Activated naive CD4-positive, alpha-beta T cell treated with Interleukin-2 at 50 U/mL for 16 hours (primary cell): ENCODE measurements at regions not wholly inside any gene's neighbourhood (a gene's known extent, or its start where the extent isn't known, plus 50 kb on each side); places are given as distances from the start of the nearest gene placed in this dataset.
A peak's percentile ranks its signal among the peaks of the same experiment; 100 is the strongest.
"Not testable (repeated sequence)": the region's sequence is repeated elsewhere in the genome, so short reads cannot be mapped to it uniquely, and the experiment has no call there.

ENCODE experiments used
- DNase-seq: peaks from one replicate; pipeline ENCODE4 v3.0.0-alpha.2; 2020

DNA sequence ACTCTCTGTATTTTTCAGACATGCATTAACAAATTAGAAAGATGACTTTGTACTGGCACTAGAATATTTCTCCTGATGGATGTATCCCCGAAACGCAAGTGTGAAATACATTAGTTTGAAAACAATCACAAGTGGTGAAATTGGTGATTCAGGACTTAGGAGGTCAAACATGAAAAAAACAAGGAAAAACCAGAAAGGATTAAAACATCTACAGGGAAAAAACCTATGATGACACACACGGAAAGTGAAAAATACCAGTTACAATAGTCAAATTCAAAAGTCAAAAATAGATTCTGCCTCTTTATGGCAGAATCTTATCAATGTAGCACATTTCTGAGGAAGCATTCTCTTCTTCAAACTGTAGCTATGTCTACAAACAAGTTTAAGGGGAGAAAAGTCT, 129.0 kb upstream of the SGK1 start:
- no peak for DNase-seq

DNA sequence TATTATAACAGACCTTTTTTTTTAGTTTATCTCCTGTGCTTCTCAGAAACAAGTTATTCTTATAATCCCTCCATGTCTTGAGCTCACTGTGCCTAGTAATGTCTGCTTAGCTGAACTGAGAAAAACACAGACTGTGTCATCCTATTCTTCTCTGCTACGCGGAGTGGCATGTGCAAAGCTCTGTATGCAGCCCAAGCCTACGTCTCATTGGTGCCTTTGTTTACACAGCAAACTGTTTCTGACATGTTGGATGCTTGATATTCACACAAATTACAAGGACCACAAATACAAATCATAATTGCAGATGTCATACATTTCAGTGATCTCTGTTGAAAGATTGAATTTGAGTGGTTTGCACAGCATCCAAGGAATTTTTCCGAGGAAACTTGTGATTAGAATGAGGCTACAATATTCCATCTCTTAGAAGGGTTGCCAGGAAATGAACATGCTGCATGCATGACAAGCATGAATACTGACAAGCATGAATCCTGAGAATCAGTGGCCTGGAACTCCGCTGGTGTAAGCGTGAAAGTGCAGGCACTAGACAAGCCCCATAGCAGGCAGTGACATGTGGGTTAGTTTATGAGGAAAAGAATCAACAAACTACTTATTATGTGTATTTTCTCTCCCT, 128.4 kb upstream of the SGK1 start:
- no peak for DNase-seq

DNA sequence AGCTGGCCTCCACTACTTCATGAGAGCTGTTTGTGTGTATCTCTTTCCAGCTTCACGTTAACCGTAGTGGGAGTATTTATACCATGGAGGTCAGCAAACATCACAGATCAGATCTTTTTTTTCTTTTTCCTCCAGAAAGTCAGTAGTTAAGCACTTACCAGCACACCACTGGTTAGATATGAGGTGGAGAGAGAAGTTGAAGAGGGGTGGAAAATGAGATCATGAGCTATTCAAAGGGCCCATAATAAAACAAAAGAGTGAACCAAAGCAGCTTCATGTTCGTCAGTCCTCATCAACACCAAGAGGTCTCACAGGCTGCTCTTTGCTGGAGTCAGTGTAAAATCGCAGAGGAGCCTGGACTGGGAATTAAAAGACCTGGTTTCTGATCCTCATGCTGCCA, 125.1 kb upstream of the SGK1 start:
- no peak for DNase-seq

DNA sequence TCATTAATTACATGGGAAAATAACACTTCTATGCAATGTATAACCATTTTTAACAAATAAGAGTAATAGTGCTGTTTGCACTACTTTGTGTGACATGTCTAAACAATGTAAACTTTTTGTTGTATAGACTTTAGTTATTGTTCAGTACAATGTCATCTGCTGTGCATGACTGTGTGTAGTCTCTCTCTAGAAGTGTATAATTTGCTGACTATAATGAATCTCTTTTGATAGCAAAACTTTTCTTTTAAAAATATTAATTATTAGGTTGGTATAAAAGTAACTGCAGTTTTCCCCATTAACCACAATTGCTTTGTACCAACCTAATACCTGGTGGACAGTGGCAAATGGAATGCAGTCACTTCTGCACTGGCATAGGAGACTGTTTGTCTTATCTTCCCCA, 124.2 kb upstream of the SGK1 start:
- DNase-seq: no peak

DNA sequence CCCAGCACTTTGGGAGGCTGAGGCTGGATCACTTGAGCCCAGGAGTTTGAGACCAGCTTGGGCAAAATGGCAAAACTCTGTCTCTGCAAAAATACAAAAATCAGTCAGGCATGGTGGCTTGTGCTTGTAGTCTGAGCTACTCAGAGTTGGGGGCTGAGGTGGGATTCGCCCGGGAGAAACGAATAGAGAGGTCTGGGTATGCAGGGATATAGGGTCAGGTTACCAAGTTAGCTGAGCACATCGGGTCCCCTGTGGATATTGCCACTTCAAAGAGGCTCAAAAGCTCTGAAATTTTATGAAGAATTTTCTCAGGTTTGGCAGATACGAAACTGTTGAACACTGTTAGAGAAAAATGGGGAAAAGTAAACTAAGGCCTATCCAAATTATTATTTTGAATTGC, 120.9 kb upstream of the SGK1 start:
- no peak for DNase-seq

- peak; percentile 59 for DNase-seq
These were observed 119.5 kb upstream of the SGK1 start for GRCh38 chr6:134437376-134437775.

DNA sequence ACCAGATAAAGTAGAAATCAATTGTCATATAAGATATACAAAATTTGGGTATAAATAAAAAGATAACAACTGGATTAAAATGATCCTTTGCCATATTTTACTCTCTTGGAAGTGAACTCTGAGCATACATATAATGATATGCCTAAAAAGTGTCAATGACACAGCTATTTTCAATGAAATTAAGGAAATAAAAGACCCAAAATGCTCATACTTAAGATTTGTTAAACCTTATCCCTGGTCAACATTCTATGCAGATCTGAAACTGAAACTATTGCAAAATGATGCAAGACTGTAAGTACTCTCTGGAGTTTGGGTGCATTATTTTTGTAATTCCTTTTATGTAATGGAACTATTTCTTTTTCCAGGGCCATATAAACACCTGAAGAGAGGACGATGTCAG, 119.0 kb upstream of the SGK1 start:
- no peak for DNase-seq

- DNase-seq: peak; percentile 84
These were observed 118.4 kb upstream of the SGK1 start for GRCh38 chr6:134436281-134436815.

DNA sequence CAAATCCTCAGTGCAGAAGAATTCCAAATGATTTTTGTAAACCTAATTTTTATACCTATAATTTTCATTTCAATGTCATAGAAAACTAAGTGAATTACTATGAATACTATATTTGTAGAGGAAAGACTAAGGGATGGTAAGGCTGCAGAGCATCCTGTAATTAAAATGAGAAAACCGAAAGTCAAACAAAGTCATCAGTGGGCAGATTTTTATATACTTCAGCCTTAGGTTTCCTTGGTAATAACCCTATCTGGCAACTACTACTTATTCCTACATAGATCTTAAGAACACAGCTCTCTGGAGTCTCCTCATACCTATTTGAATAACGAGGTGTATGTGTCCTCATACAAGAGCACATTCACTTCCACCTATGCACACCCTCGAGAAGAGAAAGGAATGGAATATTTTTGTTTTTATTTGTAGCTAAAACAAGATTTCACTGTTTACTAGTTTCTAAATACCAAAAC, 117.9 kb upstream of the SGK1 start:
- DNase-seq: no peak

GRCh38 chr6:134434019-134434942, 116.4 kb upstream of the SGK1 start:
- no peak for DNase-seq

- no peak for DNase-seq
These were observed 114.1 kb upstream of the SGK1 start for GRCh38 chr6:134432036-134432435.

DNA sequence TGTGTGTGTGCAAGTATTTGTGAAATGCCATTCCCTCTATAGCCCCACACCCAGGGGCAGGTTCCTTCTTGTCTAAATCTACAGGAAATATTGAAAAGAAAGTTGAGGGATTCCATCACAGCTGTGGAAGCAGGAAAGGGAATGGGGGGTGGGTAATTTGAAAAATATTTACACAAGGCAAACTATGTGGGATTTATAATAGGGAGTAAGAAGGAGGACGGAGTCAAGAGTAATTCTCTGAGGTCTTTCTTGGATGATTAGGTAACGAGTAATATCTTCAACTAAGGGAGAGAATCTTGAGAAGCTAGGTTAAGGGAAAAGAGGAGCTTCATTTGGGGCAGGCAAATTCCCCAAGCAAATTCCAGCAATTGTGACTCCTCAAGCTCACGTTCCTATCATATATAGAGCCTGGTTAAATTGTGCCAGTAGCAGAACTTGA, 113.5 kb upstream of the SGK1 start:
- no peak for DNase-seq

DNA sequence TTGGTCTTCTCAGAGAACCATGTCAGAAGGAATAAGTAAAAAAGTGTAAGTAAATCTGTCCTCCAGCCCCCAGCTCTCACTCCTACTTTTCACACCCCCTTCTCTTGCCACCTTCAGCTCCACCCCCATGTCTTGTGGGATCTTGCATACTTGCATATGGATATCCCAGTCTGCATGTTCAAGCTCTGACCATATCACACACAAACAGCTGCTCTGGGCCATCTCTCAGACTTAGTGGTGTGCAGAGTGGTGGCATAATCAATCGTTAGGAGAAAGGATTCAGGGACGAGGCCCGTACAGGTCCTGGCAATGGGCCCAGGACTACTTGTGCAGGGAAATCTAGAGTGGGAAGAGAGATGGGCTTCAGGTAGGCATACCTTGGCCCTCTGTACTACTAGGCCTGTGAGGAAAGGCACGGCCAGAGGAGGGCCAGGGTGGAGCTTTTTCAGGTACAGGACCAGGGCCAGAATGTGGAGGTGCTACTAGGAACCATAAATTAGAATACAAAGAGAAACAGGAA, 112.0 kb upstream of the SGK1 start:
- no peak for DNase-seq

- DNase-seq: no peak
These were observed 109.8 kb upstream of the SGK1 start for GRCh38 chr6:134427721-134428120.

GRCh38 chr6:134426623-134427022, 108.7 kb upstream of the SGK1 start:
- no peak for DNase-seq

- DNase-seq: not testable (repeated sequence)
These were observed 108.0 kb upstream of the SGK1 start for GRCh38 chr6:134425917-134426316.

GRCh38 chr6:134425513-134425912, 107.6 kb upstream of the SGK1 start:
- DNase-seq: no peak

- no peak for DNase-seq
These were observed 106.9 kb upstream of the SGK1 start for GRCh38 chr6:134424798-134425170.

DNA sequence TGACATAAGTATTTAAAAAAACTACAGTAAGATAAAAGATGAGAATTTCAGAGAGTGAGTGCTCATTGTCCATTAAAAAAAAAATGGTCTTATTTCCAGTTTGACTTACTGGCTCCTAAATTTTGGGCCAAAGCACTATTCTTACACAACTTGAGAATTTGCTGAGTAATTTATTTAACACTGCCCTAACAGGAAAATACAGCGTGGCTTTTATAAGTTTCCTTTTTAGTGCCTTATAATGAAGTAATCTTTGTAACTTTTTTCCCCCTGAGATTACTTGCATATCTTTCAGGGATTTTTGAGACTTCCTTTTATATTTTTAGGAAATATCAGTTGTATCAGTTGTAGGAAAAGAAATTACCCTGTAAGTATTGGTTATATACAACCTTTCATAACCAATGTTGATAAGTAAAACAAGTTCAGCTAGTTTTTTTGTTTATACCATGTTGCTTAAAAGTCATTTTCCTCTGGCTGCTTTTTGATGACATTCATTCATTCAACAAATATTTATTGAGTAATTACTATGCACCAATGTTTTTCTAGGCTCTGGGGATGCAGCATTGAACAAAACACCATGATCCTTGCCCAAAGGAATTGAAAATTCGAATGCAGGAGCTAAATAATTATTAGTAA, 106.4 kb upstream of the SGK1 start:
- no peak for DNase-seq

GRCh38 chr6:134422426-134423231, 104.7 kb upstream of the SGK1 start:
- DNase-seq: no peak

DNA sequence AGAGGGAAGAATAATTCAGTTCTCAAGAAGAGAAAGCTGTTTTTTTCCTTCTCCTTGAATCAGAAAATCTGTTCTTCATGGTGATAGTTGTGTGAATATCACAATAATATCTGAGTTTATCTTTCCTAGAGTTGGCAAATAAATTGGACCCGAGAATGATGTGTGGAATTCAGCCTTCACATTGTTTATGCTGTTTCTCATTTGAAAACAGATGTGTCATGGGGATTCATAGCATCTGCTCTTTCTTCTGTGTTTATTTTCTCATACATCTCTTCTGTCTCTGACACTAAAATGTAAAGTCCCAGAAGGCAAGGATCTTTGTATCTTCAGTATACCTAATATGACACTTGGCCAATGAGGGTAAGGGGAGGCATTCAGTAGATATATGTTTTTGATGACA, 103.6 kb upstream of the SGK1 start:
- DNase-seq: no peak

GRCh38 chr6:134420614-134421181, 102.8 kb upstream of the SGK1 start:
- no peak for DNase-seq
